K562 (cell line): ENCODE measurements at regions not wholly inside any gene's neighbourhood (a gene's known extent, or its start where the extent isn't known, plus 50 kb on each side); places are given as distances from the start of the nearest gene placed in this dataset.
A peak's percentile ranks its signal among the peaks of the same experiment; 100 is the strongest.

Experiments used
- ATAC-seq: fragments of 200-7000 bp; cut with Tn5 transposase; 3 replicates; pipeline ENCODE4 v1.9.1; 2020; ENCODE audit warnings: moderate library complexity
- BruUV-seq: library from RNA; stranded (reverse); fragments of 400-500 nt; replicated peaks from 2 replicates; lab custom pipeline; 2021; lab: Mats Ljungman, UMichigan
- CTCF ChIA-PET: fragments of 300-600 bp; formaldehyde crosslinking; extraction: SDS; loops from one replicate; lab custom pipeline; 2021; ENCODE audit warnings: low intra/inter-chr PET ratio; lab: Yijun Ruan, JAX
- POLR2A ChIA-PET: fragments of 300-600, 350-650 bp; sonication (Branson Sonifier 250); formaldehyde crosslinking; extraction: SDS; loops from one replicate; lab custom pipeline; 2021; ENCODE audit warnings: antibody characterized with exemption, inconsistent platforms; lab: Yijun Ruan, JAX
- DNase-seq, 4 experiments: peaks; one replicate each; pipeline versions ENCODE4 v3.0.0 to v3.0.0-alpha.2; 2011 to 2018; ENCODE audit warnings: low spot score in 3 of 4, mixed read lengths in 3 of 4; ENCODE audit errors: extremely low read depth in 1 of 4
- FAIRE-seq: peaks from 2 replicates; lab custom pipeline; 2011; peaks lifted over from hg19 to GRCh38; lab: Jason Lieb, UNC
- H2AFZ ChIP-seq: 2 replicates; pipeline ENCODE4 v1.6.0; 2011; ENCODE audit warnings: low read depth, low read length, control low read depth, inconsistent platforms
- H3K27ac ChIP-seq: fragments of 200-600 bp; 3 replicates; pipeline ENCODE4 v1.8.0; 2011; ENCODE audit warnings: low read depth, mild to moderate bottlenecking, control low read depth, inconsistent platforms, low read length, moderate library complexity, mixed read lengths; ENCODE audit errors: extremely low read depth
- H3K27me3 ChIP-seq, 2 experiments: fragments of 300-600 bp in 1 of 2; 2 replicates in 1 of 2; 3 replicates in 1 of 2; pipeline versions ENCODE4 v1.6.0 to v1.8.0; 2011; ENCODE audit warnings: inconsistent platforms in 2 of 2, low read length in 2 of 2, mild to moderate bottlenecking in 1 of 2, mixed read lengths in 1 of 2, moderate library complexity in 1 of 2; ENCODE audit not compliant: control insufficient read depth in 2 of 2, insufficient read depth in 2 of 2
- H3K36me3 ChIP-seq: fragments of 300-600 bp; 3 replicates; pipeline ENCODE4 v1.8.0; 2011; ENCODE audit warnings: mild to moderate bottlenecking, low read length, inconsistent platforms; ENCODE audit not compliant: control insufficient read depth, insufficient read depth
- H3K4me1 ChIP-seq, 2 experiments: fragments of 200-600 bp in 1 of 2; replicated peaks in 1 of 2; 2 replicates in 1 of 2; 3 replicates in 1 of 2; pipeline versions ENCODE4 v1.5.1 to v1.8.0; 2011; ENCODE audit warnings: inconsistent platforms in 2 of 2, low read length in 2 of 2, mild to moderate bottlenecking in 1 of 2, mixed read lengths in 1 of 2, moderate library complexity in 1 of 2; ENCODE audit not compliant: control insufficient read depth in 2 of 2, insufficient read depth in 2 of 2
- H3K4me2 ChIP-seq: 2 replicates; pipeline ENCODE4 v1.6.1; 2011; ENCODE audit warnings: low read length, control low read depth, inconsistent platforms, mixed read lengths; ENCODE audit not compliant: insufficient read depth
- H3K4me3 ChIP-seq: fragments of 200-600 bp; sonication (generic), shearing (Covaris generic); 2 replicates; pipeline ENCODE4 v1.5.1; 2016; ENCODE audit warnings: control low read depth, inconsistent platforms
- H3K79me2 ChIP-seq: fragments of 200-600 bp; 3 replicates; pipeline ENCODE4 v1.8.0; 2011; ENCODE audit warnings: low read length, inconsistent platforms; ENCODE audit not compliant: control insufficient read depth, insufficient read depth
- H3K9ac ChIP-seq, 2 experiments: 2 replicates each; pipeline versions ENCODE4 v1.6.0 to v1.6.1; 2011; ENCODE audit warnings: low read depth in 2 of 2, low read length in 2 of 2, control low read depth in 1 of 2, inconsistent platforms in 1 of 2, mild to moderate bottlenecking in 1 of 2, mixed read lengths in 1 of 2; ENCODE audit not compliant: insufficient read depth in 1 of 2
- H3K9me1 ChIP-seq: one replicate; pipeline ENCODE4 v1.6.0; 2011; ENCODE audit warnings: inconsistent platforms, mild to moderate bottlenecking, low read length, moderate library complexity; ENCODE audit not compliant: control insufficient read depth, insufficient read depth
- H3K9me3 ChIP-seq: replicated peaks from 2 replicates; pipeline ENCODE4 v1.5.1; 2011; ENCODE audit warnings: low read depth, low read length, inconsistent platforms; ENCODE audit not compliant: control insufficient read depth, insufficient read depth
- H4K20me1 ChIP-seq: replicated peaks from 2 replicates; pipeline ENCODE4 v1.6.1; 2011; ENCODE audit warnings: low read length, inconsistent platforms, mixed read lengths; ENCODE audit not compliant: control insufficient read depth, insufficient read depth
- CEBPG ChIP-seq, 3 experiments: fragments of 200-800 bp in 1 of 3; sonication (Bioruptor generic) in 1 of 3; sonication (generic) in 1 of 3; formaldehyde crosslinking in 1 of 3; IDR thresholded peaks in 2 of 3; conservative IDR thresholded peaks in 1 of 3; 2 replicates each; pipeline versions ENCODE4 v1.6.1 to v1.8.0; 2016 to 2022; ENCODE audit warnings: missing compliant biosample characterization in 2 of 3, missing genetic modification characterization in 2 of 3, mild to moderate bottlenecking in 1 of 3, missing genetic modification reagents in 1 of 3
- E2F1 ChIP-seq: sonication (generic); formaldehyde crosslinking; IDR thresholded peaks from 2 replicates; pipeline ENCODE4 v1.8.1; 2023; ENCODE audit warnings: mild to moderate bottlenecking, missing genetic modification reagents, moderate library complexity
- HNRNPH1 ChIP-seq: fragments of 200-400 bp; formaldehyde crosslinking; optimal IDR thresholded peaks from 2 replicates; pipeline ENCODE3; 2017; ENCODE audit warnings: low read depth, mild to moderate bottlenecking, low read length, moderate library complexity
- PML ChIP-seq: IDR thresholded peaks from 2 replicates; pipeline ENCODE4 v1.6.1; 2012; ENCODE audit warnings: low read length, inconsistent platforms
- POLR2B ChIP-seq: fragments of 450-650 bp; IDR thresholded peaks from 2 replicates; pipeline ENCODE4 v1.6.1; 2018; ENCODE audit warnings: low read depth; ENCODE audit not compliant: partially characterized antibody
- SMAD4 ChIP-seq: fragments of 250-450 bp; sonication (Bioruptor Pico); conservative IDR thresholded peaks from 2 replicates; pipeline ENCODE4 v1.8.0; 2021; ENCODE audit warnings: inconsistent platforms, mild to moderate bottlenecking, moderate library complexity
- STAT6 ChIP-seq: sonication (generic); formaldehyde crosslinking; IDR thresholded peaks from 2 replicates; pipeline ENCODE4 v1.8.1; 2023; ENCODE audit warnings: mild to moderate bottlenecking, missing genetic modification reagents
- ZNF140 ChIP-seq: fragments of 250-450 bp; sonication (Bioruptor Pico); IDR thresholded peaks from 2 replicates; pipeline ENCODE4 v1.8.0; 2021; ENCODE audit warnings: moderate library complexity, mild to moderate bottlenecking, inconsistent platforms
- ZNF436 ChIP-seq: fragments of 250-450, 450-650 bp; sonication (Bioruptor Pico); formaldehyde crosslinking; IDR thresholded peaks from 2 replicates; pipeline ENCODE4 v1.7.0; 2020; ENCODE audit warnings: mild to moderate bottlenecking
- WGBS: fragments of 100-300 bp; shearing (Covaris generic); methylation state at CpG from one replicate; pipeline ENCODE4 v1.1.6; 2016; ENCODE audit warnings: low coverage, mixed read lengths; ENCODE audit not compliant: insufficient coverage; ENCODE audit errors: missing lambda C conversion rate; 5-methylcytosine and 5-hydroxymethylcytosine counted together
- in situ Hi-C: fragments of 300-500 bp; cut with MboI; formaldehyde crosslinking; loops from 4 replicates; pipeline ENCODE4 v1.15.0; 2018; ENCODE audit warnings: inconsistent platforms, mixed read lengths
- intact Hi-C: fragments of 100-400 bp; cut with micrococcal nuclease; formaldehyde crosslinking; loops from 2 replicates; pipeline ENCODE4 v1.14.2; 2022
- TF ChIP-seq, protein P1 (sequence below): sonication (generic); formaldehyde crosslinking; IDR thresholded peaks from 2 replicates; pipeline ENCODE4 v1.8.0; 2022; ENCODE audit warnings: mild to moderate bottlenecking, missing genetic modification reagents
- TF ChIP-seq, protein P2 (sequence below): fragments of 250-450 bp; sonication (Bioruptor Pico); IDR thresholded peaks from 2 replicates; pipeline ENCODE4 v1.5.0; 2020; ENCODE audit warnings: mild to moderate bottlenecking

GRCh38 chr7:142357953-142358520 is 100.2 kb upstream of the PRSS58 start:
- in situ Hi-C loops: no loop called here
- Histone ChIP-seq H3K79me2 (no peaks in the 10 kb centered on the region), H3K36me3 (no peaks in the 10 kb centered on the region), H3K27ac (no peak overlapping the region), H3K4me1 (no peaks in the 10 kb centered on the region), H3K27me3 (peaks cover 0 to 5% of the 10 kb centered on the region in 2 experiments; a peak in 1 of 5 replicates), H3K9me3 (no peaks in the 10 kb centered on the region), H3K9me1 (no peaks in the 10 kb centered on the region), H2AFZ (peak overlapping the region; percentile 21; the same call in 1 of the 2 replicates), H3K9ac (no peak overlapping the region), H3K4me2 (no peak overlapping the region), H4K20me1 (no peaks in the 10 kb centered on the region), H3K4me3 (no peak overlapping the region)
- intact Hi-C loops: no loop called here
- WGBS: 0% methylated on average over 2 of the region's 2 CpGs
- ATAC-seq (peak; percentile 99), DNase-seq (peak; percentile 64 to 79 (median 76)), FAIRE-seq (peak; percentile 93)
- no TSS peak for BruUV-seq
- CTCF ChIA-PET: interaction anchor here (0.7 to 1.1 kb wide), 2 partner anchors 54 to 55 kb away, joined by 3 to 4 read pairs; no protein-coding TSS in a partner anchor
- POLR2A ChIA-PET: interaction anchor here (0.6 kb wide), 2 partner anchors 657 to 750 kb away, joined by 3 to 4 read pairs; no protein-coding TSS in a partner anchor
- TF ChIP-seq ZNF140 (CRISPR knock-in tag) (no peak), E2F1 (CRISPR knock-in tag) (0 out of 2 replicates have a peak, but pooled peaks have one; percentile 33), STAT6 (no peak), PML (no peak), SMAD4 (CRISPR knock-in tag) (no peak), HNRNPH1 (no peak), ZNF436 (no peak), CEBPG (CRISPR knock-in tag; IDR thresholded peaks at IDR 0.05) (peak; percentile 50), CEBPG (tag; conservative IDR thresholded peaks at IDR 0.05 in 1 of 2, IDR thresholded peaks at IDR 0.05 in 1 of 2) (peak; percentile 71 to 76), POLR2B (no peak)
- TF ChIP-seq, protein P1, sequence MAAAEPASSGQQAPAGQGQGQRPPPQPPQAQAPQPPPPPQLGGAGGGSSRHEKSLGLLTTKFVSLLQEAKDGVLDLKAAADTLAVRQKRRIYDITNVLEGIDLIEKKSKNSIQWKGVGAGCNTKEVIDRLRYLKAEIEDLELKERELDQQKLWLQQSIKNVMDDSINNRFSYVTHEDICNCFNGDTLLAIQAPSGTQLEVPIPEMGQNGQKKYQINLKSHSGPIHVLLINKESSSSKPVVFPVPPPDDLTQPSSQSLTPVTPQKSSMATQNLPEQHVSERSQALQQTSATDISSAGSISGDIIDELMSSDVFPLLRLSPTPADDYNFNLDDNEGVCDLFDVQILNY (CRISPR knock-in tag): no peak
- TF ChIP-seq, protein P2, sequence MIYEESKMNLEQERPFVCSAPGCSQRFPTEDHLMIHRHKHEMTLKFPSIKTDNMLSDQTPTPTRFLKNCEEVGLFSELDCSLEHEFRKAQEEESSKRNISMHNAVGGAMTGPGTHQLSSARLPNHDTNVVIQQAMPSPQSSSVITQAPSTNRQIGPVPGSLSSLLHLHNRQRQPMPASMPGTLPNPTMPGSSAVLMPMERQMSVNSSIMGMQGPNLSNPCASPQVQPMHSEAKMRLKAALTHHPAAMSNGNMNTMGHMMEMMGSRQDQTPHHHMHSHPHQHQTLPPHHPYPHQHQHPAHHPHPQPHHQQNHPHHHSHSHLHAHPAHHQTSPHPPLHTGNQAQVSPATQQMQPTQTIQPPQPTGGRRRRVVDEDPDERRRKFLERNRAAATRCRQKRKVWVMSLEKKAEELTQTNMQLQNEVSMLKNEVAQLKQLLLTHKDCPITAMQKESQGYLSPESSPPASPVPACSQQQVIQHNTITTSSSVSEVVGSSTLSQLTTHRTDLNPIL (CRISPR knock-in tag): no peak
